ENCODE measurements at regions not wholly inside any gene's neighbourhood (a gene's known extent, or its start where the extent isn't known, plus 50 kb on each side); places are given as distances from the start of the nearest gene placed in this dataset.

DNA sequence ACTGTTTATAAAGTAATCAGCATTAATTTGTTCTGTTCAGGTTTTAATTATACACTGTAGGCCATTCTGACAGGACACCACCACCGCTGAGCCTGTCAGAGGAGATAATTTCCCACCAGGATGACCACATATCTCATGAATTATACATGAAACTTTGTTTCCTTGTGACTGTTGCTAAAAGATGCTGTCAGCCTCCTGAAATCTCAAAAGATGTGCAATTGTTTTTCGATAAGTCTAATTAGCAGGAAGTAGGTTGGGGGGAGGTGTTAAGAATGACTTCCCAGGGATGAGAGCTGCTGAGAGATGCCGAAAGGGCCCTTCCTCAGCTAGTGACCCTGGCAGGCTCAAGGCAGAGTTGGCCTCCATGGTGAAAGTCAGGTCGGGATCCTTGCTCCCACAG, 485.4 kb downstream of the SOX6 start (continued):
- no peak for TF ChIP-seq ZNF462 (CRISPR knock-in tag; IDR thresholded peaks at IDR 0.05)
- no peak for TF ChIP-seq EZH2 (IDR thresholded peaks at IDR 0.05; ENCODE audit: low read depth, unreplicated experiment)
- no peak for TF ChIP-seq POLR2AphosphoS5 (IDR thresholded peaks at IDR 0.05; ENCODE audit: low read depth)
- no peak for TF ChIP-seq JUNB (IDR thresholded peaks at IDR 0.05; ENCODE audit: unreplicated experiment)
- no peak for TF ChIP-seq STAT1 (IDR thresholded peaks at IDR 0.05; ENCODE audit: unreplicated experiment)

GRCh38 chr11:15871904-15872626, 484.3 kb downstream of the SOX6 start:
- Histone ChIP-seq H3K27me3 (ENCODE audit: insufficient read depth) (no peaks in the 10 kb centered on the region), H3K4me1 (ENCODE audit: insufficient read depth) (peaks cover 12% of the 10 kb centered on the region), H3K9me2 (ENCODE audit: insufficient read depth) (0 out of 2 replicates have a peak, but pooled peaks cover 10% of the 10 kb centered on the region), H3K79me2 (replicated peaks; ENCODE audit: insufficient read depth) (no peaks in the 10 kb centered on the region), H4K20me1 (replicated peaks; ENCODE audit: insufficient read depth) (no peaks in the 10 kb centered on the region), H3K27ac (ENCODE audit: low read depth) (no peak overlapping the region), H3K4me2 (peak overlapping the region; percentile 52), H3F3A (replicated peaks; ENCODE audit: low read depth) (no peaks in the 10 kb centered on the region), H3K36me3 (ENCODE audit: insufficient read depth) (no peaks in the 10 kb centered on the region), H2AFZ (peak overlapping the region; percentile 19; the same call in 1 of the 2 replicates), H3K4me3 (no peak overlapping the region)
- no peak overlapping the region for H3K27ac Mint-ChIP-seq
- H3K36me3 Mint-ChIP-seq (ENCODE audit: low read depth): no peaks in the 10 kb centered on the region
- no peaks in the 10 kb centered on the region for H3K9me3 Mint-ChIP-seq
- H3K4me1 Mint-ChIP-seq: peaks cover 23% of the 10 kb centered on the region
- peak; percentile 84 for ATAC-seq
- TF ChIP-seq STAT1 (IDR thresholded peaks at IDR 0.05; ENCODE audit: unreplicated experiment) (no peak), CREB1 (CRISPR knock-in tag; IDR thresholded peaks at IDR 0.05; ENCODE audit: low read depth) (no peak), ZNF462 (CRISPR knock-in tag; IDR thresholded peaks at IDR 0.05) (0 out of 2 replicates have a peak, but pooled peaks have one; percentile 11), JUNB (IDR thresholded peaks at IDR 0.05; ENCODE audit: unreplicated experiment) (no peak)
- H3K4me3 Mint-ChIP-seq: no peak overlapping the region
- H3K27me3 Mint-ChIP-seq (ENCODE audit: insufficient read depth, low read depth, poor library complexity): peaks cover 10% of the 10 kb centered on the region
- peak; percentile 29 for DNase-seq (ENCODE audit: low spot score)
